KOPT-K1 (cell line): ENCODE measurements at regions not wholly inside any gene's neighbourhood (a gene's known extent, or its start where the extent isn't known, plus 50 kb on each side); places are given as distances from the start of the nearest gene placed in this dataset.

Experiments
- H3K27ac ChIP-seq: fragments of 200-600 bp; sonication (generic); 2 replicates; pipeline ENCODE4 v1.5.1; 2016; ENCODE audit warnings: antibody characterized with exemption, mild to moderate bottlenecking, low read depth, low read length; ENCODE audit not compliant: poor library complexity, severe bottlenecking
- H3K36me3 ChIP-seq: fragments of 200-600 bp; sonication (generic); 2 replicates; pipeline ENCODE4 v1.5.1; 2017; ENCODE audit warnings: antibody characterized with exemption, mild to moderate bottlenecking, low read length, moderate library complexity; ENCODE audit not compliant: insufficient read depth
- H3K9me3 ChIP-seq: fragments of 200-600 bp; sonication (generic); 2 replicates; pipeline ENCODE4 v1.5.1; 2017; ENCODE audit warnings: antibody characterized with exemption, low read length, mild to moderate bottlenecking; ENCODE audit not compliant: insufficient read depth, poor library complexity, severe bottlenecking

DNA sequence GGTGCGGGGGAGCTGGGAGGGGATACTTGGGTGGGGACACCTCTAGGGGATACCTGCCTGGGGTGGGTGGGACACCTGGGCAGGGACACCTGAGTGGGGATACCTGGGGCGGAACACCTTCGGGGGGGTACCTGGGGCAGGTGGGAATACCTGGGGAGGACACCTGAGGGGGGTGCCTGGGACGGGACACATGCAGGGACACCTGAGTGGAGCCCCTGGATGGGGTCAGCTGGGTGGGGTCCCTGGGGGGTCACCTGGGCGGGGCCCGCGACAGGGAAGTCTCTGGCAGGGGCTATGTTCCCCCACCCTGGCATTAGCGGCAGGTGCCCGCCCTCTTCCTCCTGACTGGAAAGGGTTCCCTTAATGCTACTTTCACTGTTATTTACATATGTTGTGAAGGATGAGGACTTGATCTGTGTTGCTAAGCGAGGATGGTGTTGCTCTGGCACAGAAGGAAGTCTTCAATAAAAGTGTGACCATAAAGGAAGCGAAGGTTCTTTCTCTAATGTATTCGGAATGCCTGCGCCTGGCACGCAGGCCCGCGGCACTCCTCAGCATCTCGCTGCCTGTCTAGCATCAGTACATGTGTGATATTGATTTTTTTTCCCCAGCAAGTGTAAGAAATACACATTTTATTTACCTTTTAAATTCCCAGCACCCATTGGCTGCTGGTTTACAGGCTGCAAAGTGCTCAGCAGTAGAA is 801.7 kb downstream of the BRD1 start:
- Histone ChIP-seq H3K36me3 (no peaks in the 10 kb centered on the region), H3K27ac (no peak overlapping the region), H3K9me3 (no peaks in the 10 kb centered on the region)

- Histone ChIP-seq H3K36me3 (no peaks in the 10 kb centered on the region), H3K9me3 (no peaks in the 10 kb centered on the region), H3K27ac (no peak overlapping the region)
Observed at GRCh38 chr22:49024775-49025440, 802.8 kb downstream of the BRD1 start.

DNA sequence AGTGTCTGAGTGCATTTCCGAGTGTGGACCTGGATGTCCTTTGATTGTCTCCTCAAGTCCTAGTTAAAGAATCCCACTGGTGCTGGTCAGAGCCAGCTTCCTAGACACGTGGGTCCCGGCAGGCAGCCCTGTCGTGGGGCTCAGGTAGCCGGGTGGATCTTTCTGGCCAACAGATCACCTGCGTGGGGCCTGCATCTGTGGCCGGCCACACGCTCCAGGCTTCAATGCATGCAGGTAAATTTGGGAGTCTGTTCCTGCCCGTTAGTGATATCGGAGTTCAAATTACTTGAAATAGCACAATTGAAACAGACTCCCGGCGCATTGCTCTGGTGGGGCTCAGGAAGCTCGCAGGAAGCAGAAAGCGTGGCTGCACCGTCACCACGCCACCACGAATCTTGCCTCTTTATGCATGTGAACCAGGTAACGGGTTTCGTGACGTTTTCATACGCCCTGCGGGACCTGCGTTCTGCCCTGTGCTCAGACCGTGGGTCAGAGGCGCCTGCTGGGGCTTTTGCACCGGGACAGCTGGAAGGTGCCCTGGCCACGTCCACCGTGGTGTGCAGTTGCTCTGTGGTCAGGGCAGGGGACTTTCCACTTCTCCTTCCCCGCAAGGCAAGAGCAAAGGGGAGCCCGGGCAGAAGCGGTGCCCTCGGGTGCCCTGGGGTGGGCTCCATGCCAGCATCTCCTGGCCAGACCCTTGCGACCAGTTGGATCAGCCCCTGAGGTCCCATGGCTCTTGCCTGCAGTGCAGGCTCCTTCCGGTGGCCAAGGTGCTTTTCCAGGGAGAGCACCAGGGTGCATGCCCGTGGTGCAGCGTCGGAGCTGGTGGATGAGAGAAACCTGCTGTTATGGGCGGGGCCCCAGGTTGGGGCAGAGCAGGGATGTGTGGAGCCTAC is 803.5 kb downstream of the BRD1 start:
- Histone ChIP-seq H3K27ac (no peak overlapping the region), H3K9me3 (no peaks in the 10 kb centered on the region), H3K36me3 (no peaks in the 10 kb centered on the region)

GRCh38 chr22:49023161-49023878 is 804.4 kb downstream of the BRD1 start:
- Histone ChIP-seq H3K27ac (no peak overlapping the region), H3K36me3 (no peaks in the 10 kb centered on the region), H3K9me3 (no peaks in the 10 kb centered on the region)

DNA sequence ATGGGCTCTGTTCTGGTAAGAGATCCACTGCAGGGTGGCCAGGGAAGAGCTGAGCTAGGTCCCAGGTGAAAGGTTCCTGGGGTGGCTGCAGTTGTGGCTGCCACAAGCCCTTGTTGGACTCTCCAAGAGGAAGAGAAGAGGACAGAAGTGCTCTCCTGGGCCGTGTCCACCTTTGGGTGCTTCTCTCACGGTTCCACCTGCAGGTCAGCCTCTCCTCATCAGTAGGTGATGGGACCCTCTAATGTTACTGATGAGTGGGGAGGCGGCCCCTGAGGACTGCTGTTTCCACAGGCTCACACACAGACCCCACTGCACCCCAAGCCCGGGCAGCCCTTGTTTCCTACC is 804.9 kb downstream of the BRD1 start:
- H3K27ac ChIP-seq: no peak overlapping the region
- H3K9me3 ChIP-seq: no peaks in the 10 kb centered on the region
- no peaks in the 10 kb centered on the region for H3K36me3 ChIP-seq

GRCh38 chr22:49021926-49022815 is 805.5 kb downstream of the BRD1 start:
- H3K27ac ChIP-seq: no peak overlapping the region
- no peaks in the 10 kb centered on the region for H3K36me3 ChIP-seq
- H3K9me3 ChIP-seq: no peaks in the 10 kb centered on the region

GRCh38 chr22:49021131-49021925 is 806.3 kb downstream of the BRD1 start:
- Histone ChIP-seq H3K9me3 (no peaks in the 10 kb centered on the region), H3K36me3 (no peaks in the 10 kb centered on the region), H3K27ac (no peak overlapping the region)

DNA sequence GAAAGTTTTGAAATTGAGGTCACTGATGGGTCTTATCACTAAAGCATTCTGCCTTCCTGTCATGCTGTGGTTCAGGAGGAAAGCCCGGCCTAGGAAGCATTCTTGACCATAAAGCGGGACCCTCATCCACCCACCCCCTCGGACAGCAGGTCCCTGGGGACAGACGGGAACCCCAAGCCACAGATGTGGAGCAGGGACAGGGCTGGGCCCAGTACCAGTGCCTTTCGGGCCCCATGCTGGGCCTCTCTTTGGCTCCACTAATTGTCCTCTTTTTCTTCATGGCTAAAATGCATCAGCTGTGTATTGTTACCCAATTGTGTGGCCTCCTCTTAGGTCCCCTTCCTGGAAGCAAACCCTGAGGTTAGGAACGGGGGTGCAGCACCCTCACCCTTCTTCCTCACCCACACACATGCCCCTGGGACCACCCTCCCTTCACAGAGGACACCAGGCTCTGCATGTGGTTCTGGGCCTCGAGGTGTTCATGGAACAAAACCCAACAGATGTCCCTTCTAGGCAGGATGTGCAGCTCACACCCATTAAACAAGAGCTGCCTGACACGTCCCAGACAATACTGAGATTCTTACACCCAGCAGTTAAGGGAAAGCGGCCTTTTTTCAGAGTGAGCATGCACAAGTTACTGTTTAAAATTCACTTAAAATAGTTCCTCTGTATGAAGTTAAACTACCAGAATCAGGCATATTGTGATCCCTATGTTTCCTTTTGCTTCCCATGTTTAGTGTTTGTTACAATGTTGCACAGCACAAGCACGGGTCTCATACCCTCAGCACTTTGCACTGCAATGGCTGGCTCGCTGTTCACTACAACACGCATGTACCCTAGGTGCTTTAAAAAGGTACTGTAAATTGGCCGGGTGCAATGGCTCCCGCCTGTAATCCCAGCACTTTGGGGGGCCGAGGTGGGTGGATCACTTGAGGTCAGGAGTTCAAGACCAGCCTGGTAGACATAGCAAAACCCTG is 807.6 kb downstream of the BRD1 start:
- Histone ChIP-seq H3K36me3 (no peaks in the 10 kb centered on the region), H3K9me3 (no peaks in the 10 kb centered on the region), H3K27ac (no peak overlapping the region)

GRCh38 chr22:49018601-49019000 is 809.1 kb downstream of the BRD1 start:
- Histone ChIP-seq H3K9me3 (no peaks in the 10 kb centered on the region), H3K27ac (no peak overlapping the region), H3K36me3 (no peaks in the 10 kb centered on the region)

DNA sequence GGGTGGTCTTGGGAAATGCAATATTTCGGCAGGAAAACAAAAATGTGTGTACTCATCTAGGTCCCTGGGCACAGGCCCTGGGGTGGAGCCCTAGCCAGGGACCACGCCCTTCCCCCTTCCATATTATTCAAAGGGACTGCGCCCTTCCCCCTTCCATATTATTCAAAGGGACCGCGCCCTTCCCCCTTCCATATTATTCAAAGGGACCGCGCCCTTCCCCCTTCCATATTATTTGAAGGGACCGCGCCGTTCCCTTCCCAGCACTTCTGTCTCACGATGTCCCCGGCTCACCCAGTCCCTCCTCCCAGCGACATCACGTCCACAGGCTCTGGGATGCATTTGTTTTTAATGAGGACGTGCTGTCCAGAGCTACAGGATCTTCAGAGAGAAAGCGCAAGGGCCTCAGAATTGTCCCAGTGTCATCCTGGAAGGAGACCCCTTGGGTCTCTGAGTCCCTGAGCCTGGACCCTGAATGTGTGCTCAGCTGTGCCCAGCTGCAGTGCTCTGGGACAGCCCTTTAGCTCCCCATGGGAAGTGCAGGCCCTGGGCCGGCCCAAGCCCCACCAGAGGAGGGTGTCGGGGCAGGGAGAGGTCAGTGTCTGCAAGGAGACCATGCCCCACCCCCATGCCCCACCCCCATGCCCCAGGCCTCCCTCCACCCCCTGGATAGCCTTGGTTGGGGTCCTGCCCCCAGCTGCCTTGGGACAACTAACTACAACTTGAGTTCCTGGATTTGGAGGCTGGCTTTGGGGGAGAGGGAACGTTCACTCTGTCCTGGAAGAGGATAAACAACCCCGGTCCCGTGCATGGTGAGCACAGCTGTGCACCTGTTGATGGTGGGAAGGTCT is 810.0 kb downstream of the BRD1 start:
- H3K27ac ChIP-seq: no peak overlapping the region
- no peaks in the 10 kb centered on the region for H3K9me3 ChIP-seq
- no peaks in the 10 kb centered on the region for H3K36me3 ChIP-seq

GRCh38 chr22:49016909-49017481 is 810.7 kb downstream of the BRD1 start:
- H3K36me3 ChIP-seq: no peaks in the 10 kb centered on the region
- H3K9me3 ChIP-seq: no peaks in the 10 kb centered on the region
- no peak overlapping the region for H3K27ac ChIP-seq
